ENCODE measurements at regions not wholly inside any gene's neighbourhood (a gene's known extent, or its start where the extent isn't known, plus 50 kb on each side); places are given as distances from the start of the nearest gene placed in this dataset.

DNA sequence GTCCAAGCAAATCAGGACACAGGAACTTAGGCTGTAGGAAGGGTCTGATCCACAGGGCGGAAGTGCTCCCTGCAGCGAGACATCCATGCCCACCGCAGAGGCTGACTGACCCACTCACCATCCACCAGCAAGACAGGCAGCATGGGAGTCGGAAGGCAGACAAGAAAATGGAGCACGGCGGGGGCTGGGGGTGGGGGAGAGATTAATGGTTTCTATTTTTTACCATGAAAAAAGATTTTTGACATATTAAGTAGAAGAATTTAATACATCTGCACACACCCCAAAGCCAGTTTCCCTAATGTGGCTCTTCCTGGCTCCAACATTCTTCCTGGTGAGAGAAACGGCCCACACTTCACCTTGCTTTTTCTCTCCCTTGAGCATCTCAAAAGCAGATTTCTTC lies 55.1 kb upstream of the ST8SIA3 start:
- TF ChIP-seq, protein P1, sequence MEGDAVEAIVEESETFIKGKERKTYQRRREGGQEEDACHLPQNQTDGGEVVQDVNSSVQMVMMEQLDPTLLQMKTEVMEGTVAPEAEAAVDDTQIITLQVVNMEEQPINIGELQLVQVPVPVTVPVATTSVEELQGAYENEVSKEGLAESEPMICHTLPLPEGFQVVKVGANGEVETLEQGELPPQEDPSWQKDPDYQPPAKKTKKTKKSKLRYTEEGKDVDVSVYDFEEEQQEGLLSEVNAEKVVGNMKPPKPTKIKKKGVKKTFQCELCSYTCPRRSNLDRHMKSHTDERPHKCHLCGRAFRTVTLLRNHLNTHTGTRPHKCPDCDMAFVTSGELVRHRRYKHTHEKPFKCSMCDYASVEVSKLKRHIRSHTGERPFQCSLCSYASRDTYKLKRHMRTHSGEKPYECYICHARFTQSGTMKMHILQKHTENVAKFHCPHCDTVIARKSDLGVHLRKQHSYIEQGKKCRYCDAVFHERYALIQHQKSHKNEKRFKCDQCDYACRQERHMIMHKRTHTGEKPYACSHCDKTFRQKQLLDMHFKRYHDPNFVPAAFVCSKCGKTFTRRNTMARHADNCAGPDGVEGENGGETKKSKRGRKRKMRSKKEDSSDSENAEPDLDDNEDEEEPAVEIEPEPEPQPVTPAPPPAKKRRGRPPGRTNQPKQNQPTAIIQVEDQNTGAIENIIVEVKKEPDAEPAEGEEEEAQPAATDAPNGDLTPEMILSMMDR (conservative IDR thresholded peaks at IDR 0.05 in 1 of 2, IDR thresholded peaks at IDR 0.05 in 1 of 2; ENCODE audit: low read depth in 1 of 2, low read length in 2 of 2), result no peak
- TF ChIP-seq EZH2 (IDR thresholded peaks at IDR 0.05; ENCODE audit: low read length, missing control alignments), result no peak
- Histone ChIP-seq H3K27ac (ENCODE audit: insufficient read depth, low read length) (no peak overlapping the region), H3K4me2 (ENCODE audit: extremely low read depth, insufficient read depth, low read length) (no peak overlapping the region), H3K4me1 (ENCODE audit: control insufficient read depth, extremely low read depth, insufficient read depth, low read length) (no peaks in the 10 kb centered on the region), H3K27me3 (ENCODE audit: control insufficient read depth, insufficient read depth, low read length) (no peaks in the 10 kb centered on the region), H4K20me1 (ENCODE audit: control insufficient read depth, extremely low read depth, insufficient read depth, low read length) (no peaks in the 10 kb centered on the region), H3K4me3 (replicated peaks in 1 of 4; ENCODE audit: control extremely low read depth in 1 of 4, insufficient read depth in 1 of 4, low read depth in 3 of 4, low read length in 4 of 4) (no peak overlapping the region), H3K79me2 (ENCODE audit: control insufficient read depth, insufficient read depth, low read length) (no peaks in the 10 kb centered on the region), H3K9me3 (ENCODE audit: control insufficient read depth, insufficient read depth, low read depth, low read length) (no peaks in the 10 kb centered on the region), H3K36me3 (ENCODE audit: control insufficient read depth, insufficient read depth, low read length) (no peaks in the 10 kb centered on the region), H2AFZ (ENCODE audit: low read length) (no peak overlapping the region), H3K9ac (ENCODE audit: insufficient read depth, low read length) (no peak overlapping the region)
- DNase-seq (ENCODE audit: low read depth in 2 of 2), result no peak

DNA sequence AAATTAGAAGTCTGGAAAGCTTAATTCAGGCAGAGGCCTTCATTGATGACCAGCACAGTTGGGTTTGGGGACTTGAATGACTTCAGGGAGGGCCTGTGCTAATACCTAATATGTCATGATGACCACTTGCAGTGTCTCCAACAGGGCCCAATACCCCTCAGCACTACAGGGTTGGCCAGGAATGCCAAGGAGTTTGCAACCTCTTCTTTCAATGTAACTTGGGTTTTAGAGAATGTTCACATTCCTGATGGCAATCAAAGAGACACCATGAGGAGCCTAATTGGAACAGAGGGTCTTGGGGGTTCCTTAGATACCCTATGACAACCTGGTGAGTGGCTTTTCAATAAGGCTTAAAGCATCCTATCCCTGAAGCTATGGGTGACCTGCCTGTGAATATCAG lies 52.4 kb upstream of the ST8SIA3 start:
- no peaks in the 10 kb centered on the region for H3K4me1 ChIP-seq (ENCODE audit: control insufficient read depth, extremely low read depth, insufficient read depth, low read length)
- no peak overlapping the region for H3K4me3 ChIP-seq (replicated peaks in 1 of 4; ENCODE audit: control extremely low read depth in 1 of 4, insufficient read depth in 1 of 4, low read depth in 3 of 4, low read length in 4 of 4)
- TF ChIP-seq EZH2 (IDR thresholded peaks at IDR 0.05; ENCODE audit: low read length, missing control alignments), result no peak
- TF ChIP-seq, protein P1 (conservative IDR thresholded peaks at IDR 0.05 in 1 of 2, IDR thresholded peaks at IDR 0.05 in 1 of 2; ENCODE audit: low read depth in 1 of 2, low read length in 2 of 2), result no peak
- no peaks in the 10 kb centered on the region for H3K79me2 ChIP-seq (ENCODE audit: control insufficient read depth, insufficient read depth, low read length)
- no peak overlapping the region for H3K9ac ChIP-seq (ENCODE audit: insufficient read depth, low read length)
- H4K20me1 ChIP-seq (ENCODE audit: control insufficient read depth, extremely low read depth, insufficient read depth, low read length), result no peaks in the 10 kb centered on the region
- H3K27ac ChIP-seq (ENCODE audit: insufficient read depth, low read length), result no peak overlapping the region
- no peaks in the 10 kb centered on the region for H3K27me3 ChIP-seq (ENCODE audit: control insufficient read depth, insufficient read depth, low read length)
- H3K36me3 ChIP-seq (ENCODE audit: control insufficient read depth, insufficient read depth, low read length), result no peaks in the 10 kb centered on the region
- no peak overlapping the region for H3K4me2 ChIP-seq (ENCODE audit: extremely low read depth, insufficient read depth, low read length)
- no peaks in the 10 kb centered on the region for H3K9me3 ChIP-seq (ENCODE audit: control insufficient read depth, insufficient read depth, low read depth, low read length)
- H2AFZ ChIP-seq (ENCODE audit: low read length), result no peak overlapping the region
- no peak for DNase-seq (ENCODE audit: low read depth in 2 of 2)

DNA sequence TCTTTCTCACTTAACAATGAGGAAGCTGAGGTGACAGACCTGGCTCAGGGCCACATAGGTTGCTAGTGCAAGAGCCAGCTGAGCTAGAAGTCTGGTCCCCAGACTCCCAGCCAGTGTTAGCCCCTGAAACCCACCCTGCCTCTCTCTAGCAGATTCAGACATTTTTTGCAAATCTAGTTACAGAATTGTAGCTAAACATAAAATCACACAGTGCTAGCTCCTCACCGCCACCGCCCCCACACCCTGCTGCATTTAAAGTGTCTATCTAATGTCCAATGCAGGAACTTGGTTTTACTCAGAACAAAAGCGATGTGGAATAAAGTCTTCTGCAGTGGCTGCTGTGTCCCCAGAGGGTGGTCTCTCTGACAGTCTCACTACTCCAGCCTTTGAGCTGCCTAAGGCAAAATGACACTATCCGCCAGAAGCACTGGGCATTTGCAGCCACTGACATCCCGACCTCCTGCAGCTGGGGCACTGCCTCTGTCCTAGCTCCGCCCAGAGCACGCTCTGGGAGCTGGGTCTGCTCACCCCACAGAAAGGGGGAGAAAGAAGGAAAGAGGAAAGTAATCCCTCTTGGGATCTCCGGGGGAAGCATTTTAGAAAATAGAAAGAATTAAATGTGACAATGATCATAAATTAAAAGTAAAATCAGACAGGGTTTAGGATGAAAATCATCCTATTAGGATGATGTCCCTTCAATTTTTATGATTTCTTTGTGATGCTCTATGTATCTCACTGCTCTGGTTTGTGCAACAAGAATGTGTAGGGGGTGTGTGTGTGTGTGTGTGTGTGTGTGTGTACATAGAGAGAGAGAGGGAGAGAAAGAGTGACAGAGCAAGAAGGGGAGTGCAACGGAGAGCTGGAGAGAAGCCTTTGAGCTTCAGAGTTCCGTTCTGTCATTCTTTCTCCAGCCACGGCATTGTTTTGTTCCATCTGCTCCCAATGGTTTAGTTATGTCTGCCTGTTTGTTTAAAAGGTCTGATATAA lies 50.5 kb upstream of the ST8SIA3 start:
- no peaks in the 10 kb centered on the region for H3K27me3 ChIP-seq (ENCODE audit: control insufficient read depth, insufficient read depth, low read length)
- H3K79me2 ChIP-seq (ENCODE audit: control insufficient read depth, insufficient read depth, low read length), result no peaks in the 10 kb centered on the region
- no peak overlapping the region for H3K4me3 ChIP-seq (replicated peaks in 1 of 4; ENCODE audit: control extremely low read depth in 1 of 4, insufficient read depth in 1 of 4, low read depth in 3 of 4, low read length in 4 of 4)
- H3K4me2 ChIP-seq (ENCODE audit: extremely low read depth, insufficient read depth, low read length), result no peak overlapping the region
- H3K27ac ChIP-seq (ENCODE audit: insufficient read depth, low read length), result no peak overlapping the region
- H4K20me1 ChIP-seq (ENCODE audit: control insufficient read depth, extremely low read depth, insufficient read depth, low read length), result no peaks in the 10 kb centered on the region
- no peaks in the 10 kb centered on the region for H3K36me3 ChIP-seq (ENCODE audit: control insufficient read depth, insufficient read depth, low read length)
- no peak for DNase-seq (ENCODE audit: low read depth in 2 of 2)
- H3K9me3 ChIP-seq (ENCODE audit: control insufficient read depth, insufficient read depth, low read depth, low read length), result no peaks in the 10 kb centered on the region
- TF ChIP-seq, protein P1 (conservative IDR thresholded peaks at IDR 0.05 in 1 of 2, IDR thresholded peaks at IDR 0.05 in 1 of 2; ENCODE audit: low read depth in 1 of 2, low read length in 2 of 2), result no peak
- TF ChIP-seq EZH2 (IDR thresholded peaks at IDR 0.05; ENCODE audit: low read length, missing control alignments), result no peak
- H3K4me1 ChIP-seq (ENCODE audit: control insufficient read depth, extremely low read depth, insufficient read depth, low read length), result no peaks in the 10 kb centered on the region
- no peak overlapping the region for H3K9ac ChIP-seq (ENCODE audit: insufficient read depth, low read length)
- no peak overlapping the region for H2AFZ ChIP-seq (ENCODE audit: low read length)
